ENCODE measurements at regions not wholly inside any gene's neighbourhood (a gene's known extent, or its start where the extent isn't known, plus 50 kb on each side); places are given as distances from the start of the nearest gene placed in this dataset.

DNA sequence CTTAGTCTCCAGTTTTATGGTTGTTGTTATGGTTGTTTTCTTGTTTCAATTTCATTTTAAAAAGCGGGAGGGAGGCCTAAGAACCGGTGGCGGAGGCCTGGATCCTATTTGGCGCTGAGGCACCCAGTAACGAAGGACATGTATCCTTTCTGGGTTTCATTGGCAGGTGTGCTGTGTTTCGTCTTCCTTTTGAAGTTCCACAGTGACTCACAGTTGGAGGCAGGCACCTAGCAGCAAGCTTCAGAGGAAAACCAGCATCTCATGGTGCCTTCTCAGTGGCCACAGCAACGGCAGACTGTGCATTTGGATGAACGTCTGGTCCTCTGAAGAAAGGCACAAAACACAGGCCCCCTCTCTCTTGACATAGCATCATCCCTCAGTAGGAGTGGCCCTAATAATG lies 697.2 kb downstream of the EFNB2 start:
- TF ChIP-seq POLR2AphosphoS5 (IDR thresholded peaks at IDR 0.05; ENCODE audit: low read depth) (no peak), EZH2 (IDR thresholded peaks at IDR 0.05; ENCODE audit: low read depth, unreplicated experiment) (no peak), CREB1 (CRISPR knock-in tag; IDR thresholded peaks at IDR 0.05; ENCODE audit: low read depth) (no peak), STAT1 (IDR thresholded peaks at IDR 0.05; ENCODE audit: unreplicated experiment) (no peak), EZH2phosphoT487 (IDR thresholded peaks at IDR 0.05; ENCODE audit: unreplicated experiment) (no peak), JUNB (IDR thresholded peaks at IDR 0.05; ENCODE audit: unreplicated experiment) (no peak)
- TF ChIP-seq, protein P1, sequence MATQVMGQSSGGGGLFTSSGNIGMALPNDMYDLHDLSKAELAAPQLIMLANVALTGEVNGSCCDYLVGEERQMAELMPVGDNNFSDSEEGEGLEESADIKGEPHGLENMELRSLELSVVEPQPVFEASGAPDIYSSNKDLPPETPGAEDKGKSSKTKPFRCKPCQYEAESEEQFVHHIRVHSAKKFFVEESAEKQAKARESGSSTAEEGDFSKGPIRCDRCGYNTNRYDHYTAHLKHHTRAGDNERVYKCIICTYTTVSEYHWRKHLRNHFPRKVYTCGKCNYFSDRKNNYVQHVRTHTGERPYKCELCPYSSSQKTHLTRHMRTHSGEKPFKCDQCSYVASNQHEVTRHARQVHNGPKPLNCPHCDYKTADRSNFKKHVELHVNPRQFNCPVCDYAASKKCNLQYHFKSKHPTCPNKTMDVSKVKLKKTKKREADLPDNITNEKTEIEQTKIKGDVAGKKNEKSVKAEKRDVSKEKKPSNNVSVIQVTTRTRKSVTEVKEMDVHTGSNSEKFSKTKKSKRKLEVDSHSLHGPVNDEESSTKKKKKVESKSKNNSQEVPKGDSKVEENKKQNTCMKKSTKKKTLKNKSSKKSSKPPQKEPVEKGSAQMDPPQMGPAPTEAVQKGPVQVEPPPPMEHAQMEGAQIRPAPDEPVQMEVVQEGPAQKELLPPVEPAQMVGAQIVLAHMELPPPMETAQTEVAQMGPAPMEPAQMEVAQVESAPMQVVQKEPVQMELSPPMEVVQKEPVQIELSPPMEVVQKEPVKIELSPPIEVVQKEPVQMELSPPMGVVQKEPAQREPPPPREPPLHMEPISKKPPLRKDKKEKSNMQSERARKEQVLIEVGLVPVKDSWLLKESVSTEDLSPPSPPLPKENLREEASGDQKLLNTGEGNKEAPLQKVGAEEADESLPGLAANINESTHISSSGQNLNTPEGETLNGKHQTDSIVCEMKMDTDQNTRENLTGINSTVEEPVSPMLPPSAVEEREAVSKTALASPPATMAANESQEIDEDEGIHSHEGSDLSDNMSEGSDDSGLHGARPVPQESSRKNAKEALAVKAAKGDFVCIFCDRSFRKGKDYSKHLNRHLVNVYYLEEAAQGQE (IDR thresholded peaks at IDR 0.05; ENCODE audit: unreplicated experiment): no peak
- TF ChIP-seq, protein P2, sequence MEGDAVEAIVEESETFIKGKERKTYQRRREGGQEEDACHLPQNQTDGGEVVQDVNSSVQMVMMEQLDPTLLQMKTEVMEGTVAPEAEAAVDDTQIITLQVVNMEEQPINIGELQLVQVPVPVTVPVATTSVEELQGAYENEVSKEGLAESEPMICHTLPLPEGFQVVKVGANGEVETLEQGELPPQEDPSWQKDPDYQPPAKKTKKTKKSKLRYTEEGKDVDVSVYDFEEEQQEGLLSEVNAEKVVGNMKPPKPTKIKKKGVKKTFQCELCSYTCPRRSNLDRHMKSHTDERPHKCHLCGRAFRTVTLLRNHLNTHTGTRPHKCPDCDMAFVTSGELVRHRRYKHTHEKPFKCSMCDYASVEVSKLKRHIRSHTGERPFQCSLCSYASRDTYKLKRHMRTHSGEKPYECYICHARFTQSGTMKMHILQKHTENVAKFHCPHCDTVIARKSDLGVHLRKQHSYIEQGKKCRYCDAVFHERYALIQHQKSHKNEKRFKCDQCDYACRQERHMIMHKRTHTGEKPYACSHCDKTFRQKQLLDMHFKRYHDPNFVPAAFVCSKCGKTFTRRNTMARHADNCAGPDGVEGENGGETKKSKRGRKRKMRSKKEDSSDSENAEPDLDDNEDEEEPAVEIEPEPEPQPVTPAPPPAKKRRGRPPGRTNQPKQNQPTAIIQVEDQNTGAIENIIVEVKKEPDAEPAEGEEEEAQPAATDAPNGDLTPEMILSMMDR (conservative IDR thresholded peaks at IDR 0.05; ENCODE audit: low read depth in 2 of 2): no peak
- TF ChIP-seq, protein P3, sequence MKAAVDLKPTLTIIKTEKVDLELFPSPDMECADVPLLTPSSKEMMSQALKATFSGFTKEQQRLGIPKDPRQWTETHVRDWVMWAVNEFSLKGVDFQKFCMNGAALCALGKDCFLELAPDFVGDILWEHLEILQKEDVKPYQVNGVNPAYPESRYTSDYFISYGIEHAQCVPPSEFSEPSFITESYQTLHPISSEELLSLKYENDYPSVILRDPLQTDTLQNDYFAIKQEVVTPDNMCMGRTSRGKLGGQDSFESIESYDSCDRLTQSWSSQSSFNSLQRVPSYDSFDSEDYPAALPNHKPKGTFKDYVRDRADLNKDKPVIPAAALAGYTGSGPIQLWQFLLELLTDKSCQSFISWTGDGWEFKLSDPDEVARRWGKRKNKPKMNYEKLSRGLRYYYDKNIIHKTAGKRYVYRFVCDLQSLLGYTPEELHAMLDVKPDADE (IDR thresholded peaks at IDR 0.05): no peak

Measured in GM23338 (cell line).